GM10266 (cell line): ENCODE measurements at regions not wholly inside any gene's neighbourhood (a gene's known extent, or its start where the extent isn't known, plus 50 kb on each side); places are given as distances from the start of the nearest gene placed in this dataset.
"Not testable (repeated sequence)": the region's sequence is repeated elsewhere in the genome, so short reads cannot be mapped to it uniquely, and the experiment has no call there.

Experiments used
- DNase-seq: peaks from one replicate; pipeline ENCODE4 v3.0.0; 2012; ENCODE audit errors: extremely low spot score
- CTCF ChIP-seq: IDR thresholded peaks from 2 replicates; pipeline ENCODE4 v1.5.1; 2012; ENCODE audit warnings: mild to moderate bottlenecking, low read depth; ENCODE audit not compliant: control insufficient read depth, insufficient read depth; ENCODE audit errors: missing control alignments

DNA sequence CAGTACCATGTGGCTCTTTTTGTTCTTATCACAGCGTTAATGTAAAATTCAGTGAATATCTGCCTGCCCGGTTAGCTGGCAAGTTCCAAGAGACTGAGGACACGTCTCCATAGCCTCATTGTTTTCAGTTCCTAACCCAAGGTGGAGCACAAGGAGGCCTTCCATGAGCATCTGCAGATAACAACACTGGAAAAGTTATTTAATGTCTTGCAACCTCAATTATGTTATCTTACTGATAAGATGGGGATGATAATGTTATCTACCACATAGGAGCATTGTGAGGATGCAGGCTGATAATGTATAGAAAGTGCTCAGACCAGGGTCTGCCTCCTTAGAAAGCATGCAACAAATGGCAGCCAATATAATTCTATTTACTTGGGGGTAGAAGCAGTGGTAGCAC, 109.6 kb upstream of the DNAH14 start:
- no peak for TF ChIP-seq CTCF
- DNase-seq: no peak

GRCh38 chr1:224820341-224820740, 109.1 kb upstream of the DNAH14 start:
- no peak for DNase-seq
- no peak for TF ChIP-seq CTCF

GRCh38 chr1:224821751-224822150, 107.7 kb upstream of the DNAH14 start:
- not testable (repeated sequence) for DNase-seq

DNA sequence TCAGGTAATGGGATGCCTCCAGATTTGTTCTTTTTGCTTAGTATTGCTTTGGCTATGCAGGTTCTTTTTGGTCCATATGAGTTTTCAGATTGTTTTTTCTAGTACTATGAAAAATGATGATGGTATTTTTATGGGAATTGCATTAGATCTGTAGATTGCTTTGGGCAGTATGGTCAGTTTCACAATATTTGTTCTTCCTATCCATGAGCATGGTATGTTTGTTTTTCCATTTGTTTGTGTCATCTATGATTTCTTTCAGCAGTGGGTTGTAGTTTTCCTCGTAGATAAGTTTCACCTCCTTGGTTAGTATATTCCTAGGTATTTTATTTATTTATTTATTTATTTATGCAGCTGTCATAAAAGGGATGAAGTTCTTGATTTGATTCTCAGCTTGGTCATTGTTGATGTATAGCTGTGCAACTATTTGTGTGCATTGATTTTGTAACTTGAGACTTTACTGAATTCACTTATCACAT, 103.9 kb upstream of the DNAH14 start:
- DNase-seq: no peak
- TF ChIP-seq CTCF: no peak

DNA sequence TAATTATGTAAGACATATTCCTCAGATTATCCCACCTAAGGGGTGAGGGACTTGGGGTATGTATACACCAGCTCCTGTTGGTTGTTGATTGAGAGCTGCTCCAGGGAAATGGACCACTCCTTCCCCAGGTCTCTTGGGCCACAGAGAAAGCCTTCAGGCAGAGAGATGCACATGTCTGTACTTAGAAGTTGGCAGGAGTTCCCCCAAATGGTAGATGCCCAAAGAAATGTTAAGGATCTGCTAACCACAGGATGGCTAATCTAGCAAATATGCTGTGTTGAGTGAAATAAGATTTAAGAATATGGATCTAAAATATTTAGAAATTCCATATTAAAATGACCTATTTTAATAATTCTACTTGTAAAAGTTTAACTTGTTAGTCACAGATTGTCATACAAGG, 100.8 kb upstream of the DNAH14 start:
- DNase-seq: no peak
- no peak for TF ChIP-seq CTCF

DNA sequence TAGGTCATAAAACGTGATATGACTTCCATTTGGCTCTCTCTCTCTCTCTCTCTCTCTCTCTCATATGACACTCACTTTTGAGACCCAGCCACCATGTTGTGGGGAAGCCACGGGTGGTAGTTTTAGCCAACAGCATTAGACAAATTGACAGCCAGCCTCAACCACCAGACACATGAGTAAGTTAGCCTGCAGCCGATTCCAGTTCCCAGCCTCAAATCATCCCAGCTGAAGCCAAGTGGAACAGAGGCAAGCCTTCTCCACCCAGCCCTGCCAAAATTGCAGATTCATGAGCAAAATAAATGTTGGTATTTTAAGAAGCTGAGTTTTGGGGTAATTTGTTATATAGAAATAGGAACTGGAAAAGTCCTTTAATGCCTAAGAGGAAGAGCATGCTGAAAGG, 98.0 kb upstream of the DNAH14 start:
- no peak for DNase-seq
- no peak for TF ChIP-seq CTCF

- DNase-seq: not testable (repeated sequence)
Observed at GRCh38 chr1:224839648-224840300, 89.7 kb upstream of the DNAH14 start.

DNA sequence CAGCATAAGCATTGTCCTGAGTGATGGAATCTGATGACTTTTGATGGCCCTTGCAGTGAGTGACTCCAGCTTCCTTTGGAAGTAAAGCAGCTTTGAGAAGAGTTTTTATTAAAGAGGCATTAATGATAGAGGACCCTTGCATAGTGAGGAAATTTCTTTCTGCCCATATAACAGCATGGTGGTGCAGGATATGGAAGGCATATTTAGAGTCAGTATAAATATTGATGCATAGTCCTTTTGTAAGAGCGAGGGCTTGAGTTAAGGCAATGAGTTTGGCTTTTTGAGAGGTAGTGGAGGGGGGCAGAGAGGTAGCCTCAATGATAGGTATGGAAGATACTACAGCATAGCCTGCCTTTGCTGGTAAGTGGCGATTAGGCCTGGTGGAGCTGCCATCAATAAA, 87.7 kb upstream of the DNAH14 start:
- DNase-seq: not testable (repeated sequence)

- no peak for TF ChIP-seq CTCF
- no peak for DNase-seq
Observed at GRCh38 chr1:224846119-224846907, 83.2 kb upstream of the DNAH14 start.
